ENCODE measurements at regions not wholly inside any gene's neighbourhood (a gene's known extent, or its start where the extent isn't known, plus 50 kb on each side); places are given as distances from the start of the nearest gene placed in this dataset.

DNA sequence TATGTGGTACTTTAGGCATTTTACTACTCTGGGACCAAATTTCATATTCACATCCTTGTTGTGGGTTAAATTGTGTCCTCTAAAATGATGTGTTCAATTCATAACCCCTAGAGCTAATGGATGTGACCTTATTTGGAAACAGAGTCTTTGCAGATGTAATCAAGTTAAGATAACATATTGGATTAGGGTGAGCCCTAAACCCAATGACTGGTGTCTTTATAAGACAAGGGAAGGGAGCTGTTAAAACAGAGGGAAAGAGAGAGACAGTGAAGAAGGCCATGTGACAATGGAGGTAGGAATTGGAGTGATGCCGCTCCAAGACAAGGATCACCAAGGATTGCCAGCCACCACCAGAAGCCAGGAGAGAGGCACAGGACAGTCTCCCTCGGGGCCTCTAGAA, 220.0 kb downstream of the ADGRG6 start:
- no peaks in the 10 kb centered on the region for H3K9me3 ChIP-seq (ENCODE audit: low read depth)
- no peak for TF ChIP-seq CTCF (IDR thresholded peaks at IDR 0.05; ENCODE audit: low read depth, low read length)

DNA sequence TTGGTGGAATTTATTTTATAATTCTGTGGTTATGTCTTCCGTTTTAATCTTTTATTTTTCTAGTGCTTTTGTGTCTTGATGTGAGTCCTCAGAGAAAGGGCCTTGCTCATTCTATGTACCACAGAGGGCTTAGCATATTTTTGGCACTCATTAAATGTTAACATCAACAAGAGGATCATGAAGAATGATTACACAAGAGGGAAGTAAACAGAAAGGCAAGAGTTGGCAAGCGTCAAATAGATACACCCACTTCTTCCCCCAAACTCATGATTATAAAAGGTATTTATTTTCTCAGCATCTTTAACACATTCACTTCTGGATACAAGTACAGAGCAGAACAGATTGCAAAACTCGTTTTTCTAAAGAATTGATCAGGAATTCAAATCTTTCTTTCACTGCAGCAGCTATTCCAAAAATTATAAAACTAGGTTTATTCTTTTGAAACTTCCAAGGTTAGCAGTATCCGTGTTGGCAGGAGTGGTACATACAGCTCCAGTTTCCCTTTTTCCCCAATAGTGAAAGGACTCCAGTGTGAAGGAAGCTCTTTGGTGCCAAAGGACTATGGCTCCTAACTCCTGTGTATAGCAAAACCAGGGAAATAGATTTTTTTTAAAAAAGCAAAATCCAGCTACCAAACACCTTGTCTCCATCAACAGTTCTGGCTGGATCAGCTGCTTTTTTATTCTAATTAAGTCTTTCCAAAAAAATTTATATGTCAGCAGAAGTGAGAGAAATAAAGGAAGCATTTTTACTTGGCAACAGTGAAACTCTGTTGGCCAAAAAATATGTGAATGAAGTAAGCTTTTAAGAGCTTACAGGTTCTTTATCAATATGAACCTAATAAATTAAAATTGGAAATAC, 221.9 kb downstream of the ADGRG6 start:
- Histone ChIP-seq H3K4me1 (ENCODE audit: low read depth) (no peaks in the 10 kb centered on the region), H3K9me3 (ENCODE audit: low read depth) (no peaks in the 10 kb centered on the region), H3K27me3 (no peaks in the 10 kb centered on the region), H3K36me3 (no peaks in the 10 kb centered on the region), H3K27ac (no peak overlapping the region), H3K4me3 (no peak overlapping the region)
- DNase-seq (ENCODE audit: low read depth in 1 of 2, low spot score in 1 of 2) = peak in 1 of 2 donors; percentile 46
- no peak for TF ChIP-seq CTCF (IDR thresholded peaks at IDR 0.05; ENCODE audit: low read depth, low read length)

More for the DNA sequence above, 220.0 kb downstream of the ADGRG6 start:
- H3K27ac ChIP-seq = no peak overlapping the region
- H3K27me3 ChIP-seq = no peaks in the 10 kb centered on the region
- peaks cover 4% of the 10 kb centered on the region for H3K4me1 ChIP-seq (ENCODE audit: low read depth)
- no peak for DNase-seq (ENCODE audit: low read depth in 1 of 2, low spot score in 1 of 2)
- no peaks in the 10 kb centered on the region for H3K36me3 ChIP-seq
- H3K4me3 ChIP-seq = no peak overlapping the region

DNA sequence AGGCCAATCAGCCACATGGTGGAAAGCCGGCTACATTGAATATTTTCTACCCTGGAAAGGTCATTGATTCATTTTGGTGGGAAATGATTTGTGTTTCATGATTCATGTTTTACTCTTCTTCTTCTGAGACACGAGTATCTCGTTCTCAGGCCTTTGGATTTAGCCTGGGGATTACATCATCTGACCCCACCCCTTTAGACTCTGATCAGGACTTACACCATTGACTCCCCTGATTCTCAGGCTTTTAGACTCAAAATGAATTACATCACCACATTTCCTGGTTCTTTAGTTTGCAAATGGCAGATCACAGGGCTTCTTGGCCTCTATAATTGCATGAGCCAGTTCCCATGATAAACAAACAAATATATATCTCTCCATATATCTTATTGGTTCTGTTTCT, 228.8 kb downstream of the ADGRG6 start:
- Histone ChIP-seq H3K4me3 (no peak overlapping the region), H3K9me3 (ENCODE audit: low read depth) (no peaks in the 10 kb centered on the region), H3K27ac (no peak overlapping the region), H3K4me1 (ENCODE audit: low read depth) (no peaks in the 10 kb centered on the region), H3K27me3 (no peaks in the 10 kb centered on the region), H3K36me3 (no peaks in the 10 kb centered on the region)
- no peak for DNase-seq (ENCODE audit: low read depth in 1 of 2, low spot score in 1 of 2)
- no peak for TF ChIP-seq CTCF (IDR thresholded peaks at IDR 0.05; ENCODE audit: low read depth, low read length)

GRCh38 chr6:142531727-142532126, 229.9 kb downstream of the ADGRG6 start:
- H3K4me1 ChIP-seq (ENCODE audit: low read depth) = no peaks in the 10 kb centered on the region
- no peak overlapping the region for H3K4me3 ChIP-seq
- H3K27ac ChIP-seq = no peak overlapping the region
- no peaks in the 10 kb centered on the region for H3K9me3 ChIP-seq (ENCODE audit: low read depth)
- H3K27me3 ChIP-seq = no peaks in the 10 kb centered on the region
- peak in 1 of 2 donors; percentile 13 for DNase-seq (ENCODE audit: low read depth in 1 of 2, low spot score in 1 of 2)
- no peak for TF ChIP-seq CTCF (IDR thresholded peaks at IDR 0.05; ENCODE audit: low read depth, low read length)
- no peaks in the 10 kb centered on the region for H3K36me3 ChIP-seq

DNA sequence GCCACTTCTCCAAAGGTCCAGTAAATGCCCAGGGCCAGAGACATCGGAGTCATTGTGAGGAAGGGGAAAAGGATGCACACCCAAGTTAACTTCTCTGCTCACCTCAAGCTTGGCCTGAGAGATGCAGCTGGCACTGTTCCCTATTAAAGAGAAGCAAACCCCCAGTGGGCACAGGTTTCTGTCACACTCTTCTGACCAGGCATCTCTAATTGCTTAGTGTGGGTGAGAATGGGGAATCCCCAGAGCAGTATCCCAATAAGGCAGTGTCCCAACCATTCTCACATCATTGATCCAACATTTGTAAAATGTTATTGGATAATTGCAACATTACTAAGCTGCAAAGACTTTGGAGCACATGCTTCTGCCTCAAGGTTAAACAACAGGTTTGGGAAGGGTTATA, 232.3 kb downstream of the ADGRG6 start:
- H3K27ac ChIP-seq = no peak overlapping the region
- no peak for TF ChIP-seq CTCF (IDR thresholded peaks at IDR 0.05; ENCODE audit: low read depth, low read length)

More for the DNA sequence above, 232.3 kb downstream of the ADGRG6 start:
- H3K36me3 ChIP-seq = no peaks in the 10 kb centered on the region
- no peaks in the 10 kb centered on the region for H3K4me1 ChIP-seq (ENCODE audit: low read depth)
- no peaks in the 10 kb centered on the region for H3K27me3 ChIP-seq
- DNase-seq (ENCODE audit: low read depth in 1 of 2, low spot score in 1 of 2) = no peak
- H3K9me3 ChIP-seq (ENCODE audit: low read depth) = no peaks in the 10 kb centered on the region
- H3K4me3 ChIP-seq = no peak overlapping the region

Measured in cardiac muscle cell (in vitro differentiated cells and primary cell).